ENCODE measurements at regions not wholly inside any gene's neighbourhood (a gene's known extent, or its start where the extent isn't known, plus 50 kb on each side); places are given as distances from the start of the nearest gene placed in this dataset.

- ATAC-seq (no peak), DNase-seq (no peak)
- Histone ChIP-seq H3K4me3 (no peak overlapping the region), H3K27ac (no peak overlapping the region), H3K36me3 (no peaks in the 10 kb centered on the region), H3K27me3 (no peaks in the 10 kb centered on the region), H3K4me1 (peaks cover 0 to 11% (median 4%) of the 10 kb centered on the region in 9 donors), H3K9me3 (no peaks in the 10 kb centered on the region)
- TF ChIP-seq, protein P1, sequence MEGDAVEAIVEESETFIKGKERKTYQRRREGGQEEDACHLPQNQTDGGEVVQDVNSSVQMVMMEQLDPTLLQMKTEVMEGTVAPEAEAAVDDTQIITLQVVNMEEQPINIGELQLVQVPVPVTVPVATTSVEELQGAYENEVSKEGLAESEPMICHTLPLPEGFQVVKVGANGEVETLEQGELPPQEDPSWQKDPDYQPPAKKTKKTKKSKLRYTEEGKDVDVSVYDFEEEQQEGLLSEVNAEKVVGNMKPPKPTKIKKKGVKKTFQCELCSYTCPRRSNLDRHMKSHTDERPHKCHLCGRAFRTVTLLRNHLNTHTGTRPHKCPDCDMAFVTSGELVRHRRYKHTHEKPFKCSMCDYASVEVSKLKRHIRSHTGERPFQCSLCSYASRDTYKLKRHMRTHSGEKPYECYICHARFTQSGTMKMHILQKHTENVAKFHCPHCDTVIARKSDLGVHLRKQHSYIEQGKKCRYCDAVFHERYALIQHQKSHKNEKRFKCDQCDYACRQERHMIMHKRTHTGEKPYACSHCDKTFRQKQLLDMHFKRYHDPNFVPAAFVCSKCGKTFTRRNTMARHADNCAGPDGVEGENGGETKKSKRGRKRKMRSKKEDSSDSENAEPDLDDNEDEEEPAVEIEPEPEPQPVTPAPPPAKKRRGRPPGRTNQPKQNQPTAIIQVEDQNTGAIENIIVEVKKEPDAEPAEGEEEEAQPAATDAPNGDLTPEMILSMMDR (IDR thresholded peaks at IDR 0.05) = no peak
- WGBS, 2 donors = 19 to 24% methylated on average over 1 of the region's 1 CpG
- intact Hi-C loops (cut with DNase I) = loop anchor here in 3 of 10 donors (5.0 to 10.0 kb wide), 3 partner anchors 93 to 702 kb away; no protein-coding TSS in a partner anchor
These were observed 364.0 kb downstream of the LMO7 start for GRCh38 chr13:76000131-76000530.

- no peak overlapping the region for H3K27ac ChIP-seq
- TF ChIP-seq, protein P1 (IDR thresholded peaks at IDR 0.05) = no peak
- intact Hi-C loops (cut with DNase I) = no loop called here
- ATAC-seq (no peak), DNase-seq (no peak)
- H3K4me3 ChIP-seq = no peak overlapping the region
- no peaks in the 10 kb centered on the region for H3K27me3 ChIP-seq
- H3K9me3 ChIP-seq = no peaks in the 10 kb centered on the region
- H3K4me1 ChIP-seq = peaks cover 0 to 6% (median 0%) of the 10 kb centered on the region in 9 donors
- H3K36me3 ChIP-seq = no peaks in the 10 kb centered on the region
- 84 to 98% methylated on average over 2 of the region's 2 CpGs for WGBS, 2 donors
These were observed 360.5 kb downstream of the LMO7 start for GRCh38 chr13:75996582-75996981.

DNA sequence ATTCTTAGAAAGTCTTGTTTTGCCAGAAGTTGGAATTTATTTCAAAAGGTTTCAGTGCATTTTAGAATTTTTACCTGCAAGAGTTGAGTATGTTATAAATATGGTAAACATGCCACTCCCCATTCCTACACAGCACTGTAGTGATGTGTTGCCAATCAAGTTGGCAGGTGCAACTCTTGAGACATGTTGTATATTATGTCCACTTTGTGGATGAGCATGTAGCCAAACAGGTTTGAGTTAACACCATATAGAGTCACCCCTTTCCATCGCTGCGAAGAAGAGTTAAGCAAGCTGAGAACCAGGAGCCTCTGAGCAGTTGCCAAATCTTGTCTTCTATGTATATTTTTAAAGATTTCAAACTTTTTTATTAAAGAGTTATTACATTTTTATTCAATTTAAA lies 359.8 kb downstream of the LMO7 start:
- no peak for ATAC-seq

GRCh38 chr13:75993823-75994222 lies 357.7 kb downstream of the LMO7 start:
- 92 to 96% methylated on average over 8 of the region's 8 CpGs for WGBS, 2 donors
- ATAC-seq = no peak

More for the DNA sequence above, 359.8 kb downstream of the LMO7 start:
- DNase-seq = no peak
- H3K4me1 ChIP-seq = peaks cover 0 to 6% (median 0%) of the 10 kb centered on the region in 9 donors
- WGBS, 2 donors = 86 to 96% methylated on average over 2 of the region's 2 CpGs
- no peaks in the 10 kb centered on the region for H3K36me3 ChIP-seq
- H3K27ac ChIP-seq = no peak overlapping the region
- no peaks in the 10 kb centered on the region for H3K27me3 ChIP-seq
- no peak overlapping the region for H3K4me3 ChIP-seq
- H3K9me3 ChIP-seq = peaks cover 0 to 3% (median 0%) of the 10 kb centered on the region in 11 donors
- intact Hi-C loops (cut with DNase I) = no loop called here
- TF ChIP-seq, protein P1 (IDR thresholded peaks at IDR 0.05) = no peak

More at GRCh38 chr13:75993823-75994222, 357.7 kb downstream of the LMO7 start:
- Histone ChIP-seq H3K36me3 (no peaks in the 10 kb centered on the region), H3K27ac (no peak overlapping the region), H3K27me3 (no peaks in the 10 kb centered on the region), H3K4me3 (no peak overlapping the region), H3K9me3 (peaks cover 0 to 15% (median 0%) of the 10 kb centered on the region in 11 donors), H3K4me1 (no peaks in the 10 kb centered on the region)
- TF ChIP-seq, protein P1 (IDR thresholded peaks at IDR 0.05) = no peak
- intact Hi-C loops (cut with DNase I) = no loop called here
- DNase-seq = no peak
